GM12873 (cell line): ENCODE measurements at regions not wholly inside any gene's neighbourhood (a gene's known extent, or its start where the extent isn't known, plus 50 kb on each side); places are given as distances from the start of the nearest gene placed in this dataset.

Experiments
- TF ChIP-seq, protein P1 (sequence below): IDR thresholded peaks from 2 replicates; pipeline ENCODE4 v1.5.1; 2012; ENCODE audit warnings: low read depth, mild to moderate bottlenecking, moderate library complexity, low read length, control low read depth; ENCODE audit not compliant: insufficient read depth; ENCODE audit errors: missing control alignments

DNA sequence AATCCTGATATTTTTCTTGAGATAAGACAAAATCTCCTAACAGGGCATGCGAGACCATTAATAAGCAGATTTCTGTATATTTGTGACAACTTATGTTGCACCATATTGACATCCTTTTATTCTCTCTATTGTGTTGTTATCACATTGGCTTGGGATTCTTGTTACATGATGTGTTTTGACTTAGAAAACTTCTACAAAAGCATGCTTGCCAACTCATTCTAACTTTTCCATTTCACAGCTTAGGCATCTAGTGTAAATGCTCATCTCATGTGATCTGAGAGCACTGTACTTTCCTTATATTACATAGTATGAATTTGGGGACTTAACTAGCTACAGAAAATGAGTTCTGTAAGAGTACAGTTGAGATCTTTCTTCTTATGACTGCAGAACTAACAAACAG is 1040.7 kb upstream of the ADGRB3 start:
- TF ChIP-seq, protein P1, sequence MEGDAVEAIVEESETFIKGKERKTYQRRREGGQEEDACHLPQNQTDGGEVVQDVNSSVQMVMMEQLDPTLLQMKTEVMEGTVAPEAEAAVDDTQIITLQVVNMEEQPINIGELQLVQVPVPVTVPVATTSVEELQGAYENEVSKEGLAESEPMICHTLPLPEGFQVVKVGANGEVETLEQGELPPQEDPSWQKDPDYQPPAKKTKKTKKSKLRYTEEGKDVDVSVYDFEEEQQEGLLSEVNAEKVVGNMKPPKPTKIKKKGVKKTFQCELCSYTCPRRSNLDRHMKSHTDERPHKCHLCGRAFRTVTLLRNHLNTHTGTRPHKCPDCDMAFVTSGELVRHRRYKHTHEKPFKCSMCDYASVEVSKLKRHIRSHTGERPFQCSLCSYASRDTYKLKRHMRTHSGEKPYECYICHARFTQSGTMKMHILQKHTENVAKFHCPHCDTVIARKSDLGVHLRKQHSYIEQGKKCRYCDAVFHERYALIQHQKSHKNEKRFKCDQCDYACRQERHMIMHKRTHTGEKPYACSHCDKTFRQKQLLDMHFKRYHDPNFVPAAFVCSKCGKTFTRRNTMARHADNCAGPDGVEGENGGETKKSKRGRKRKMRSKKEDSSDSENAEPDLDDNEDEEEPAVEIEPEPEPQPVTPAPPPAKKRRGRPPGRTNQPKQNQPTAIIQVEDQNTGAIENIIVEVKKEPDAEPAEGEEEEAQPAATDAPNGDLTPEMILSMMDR: no peak

DNA sequence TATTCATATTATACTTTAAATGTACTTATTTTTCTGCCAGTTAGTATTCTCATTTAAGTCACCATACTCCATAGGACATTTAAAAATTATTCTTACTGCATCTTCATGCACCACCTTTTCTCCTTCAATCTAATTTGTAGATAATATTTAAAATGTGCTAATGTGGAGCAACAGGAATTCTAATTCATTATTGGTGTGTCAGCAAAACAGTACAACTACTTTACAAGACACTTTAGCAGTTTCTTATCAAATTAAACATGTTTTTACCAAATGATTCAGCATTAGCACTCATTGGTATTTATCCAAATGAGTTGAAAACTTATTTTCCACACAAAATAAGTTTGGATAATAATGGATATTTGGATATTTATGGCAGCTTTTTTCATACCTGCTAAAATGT is 1041.8 kb upstream of the ADGRB3 start:
- TF ChIP-seq, protein P1: no peak

DNA sequence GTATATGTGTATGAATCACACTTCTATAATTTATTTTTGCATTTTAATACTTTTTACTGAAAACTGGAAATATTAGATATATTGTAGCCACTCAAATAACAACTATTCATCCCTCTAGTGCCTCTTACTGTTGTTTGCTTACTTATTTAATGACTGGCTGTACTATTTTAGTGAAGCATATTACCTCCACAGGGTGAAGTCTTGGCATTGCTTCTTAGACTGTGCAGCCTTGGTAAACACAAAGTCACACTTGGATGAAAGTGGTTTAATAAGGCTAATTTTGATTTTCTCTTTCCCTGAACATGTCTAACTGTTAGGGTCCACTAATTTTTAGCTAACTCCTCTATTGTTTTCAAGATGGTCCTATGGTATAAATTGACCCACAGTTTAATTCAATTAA is 1043.2 kb upstream of the ADGRB3 start:
- TF ChIP-seq, protein P1: no peak

DNA sequence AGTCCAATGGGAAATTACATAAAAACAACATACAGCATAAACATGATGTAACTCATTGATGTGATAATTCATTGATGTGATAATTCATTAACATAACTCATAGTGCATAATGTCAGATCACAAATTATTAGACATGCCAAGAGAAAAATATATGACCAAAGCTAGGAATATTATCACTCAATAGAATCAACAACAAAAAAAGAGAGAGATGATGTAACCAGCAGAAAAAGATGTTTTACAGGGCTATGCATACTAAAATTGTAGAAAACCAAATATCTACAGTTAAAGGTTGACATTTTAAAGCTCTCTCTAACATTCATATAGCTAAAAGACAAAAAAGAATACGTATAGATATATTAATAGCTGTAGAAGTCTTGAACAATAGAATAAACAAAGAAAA is 1067.2 kb upstream of the ADGRB3 start:
- TF ChIP-seq, protein P1: no peak

DNA sequence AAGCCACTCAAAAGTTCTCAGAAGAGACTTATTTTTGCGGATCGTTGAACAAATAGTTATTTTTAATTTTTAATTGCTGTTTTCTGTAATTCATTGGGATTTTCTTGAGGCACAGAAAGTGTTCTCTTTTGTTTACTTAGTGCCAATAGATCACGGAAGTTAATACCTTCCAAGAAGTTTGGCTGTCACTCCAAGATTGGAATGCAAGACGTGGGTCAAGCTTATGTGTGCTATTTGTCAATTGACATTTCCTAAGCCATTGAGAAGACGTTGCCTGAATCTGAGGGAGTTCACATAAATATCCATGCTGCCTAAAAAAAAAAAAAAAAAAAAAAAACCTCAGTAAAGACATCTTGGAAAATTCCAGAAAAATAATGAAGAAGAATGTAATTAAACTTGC is 1071.4 kb upstream of the ADGRB3 start:
- TF ChIP-seq, protein P1: no peak

DNA sequence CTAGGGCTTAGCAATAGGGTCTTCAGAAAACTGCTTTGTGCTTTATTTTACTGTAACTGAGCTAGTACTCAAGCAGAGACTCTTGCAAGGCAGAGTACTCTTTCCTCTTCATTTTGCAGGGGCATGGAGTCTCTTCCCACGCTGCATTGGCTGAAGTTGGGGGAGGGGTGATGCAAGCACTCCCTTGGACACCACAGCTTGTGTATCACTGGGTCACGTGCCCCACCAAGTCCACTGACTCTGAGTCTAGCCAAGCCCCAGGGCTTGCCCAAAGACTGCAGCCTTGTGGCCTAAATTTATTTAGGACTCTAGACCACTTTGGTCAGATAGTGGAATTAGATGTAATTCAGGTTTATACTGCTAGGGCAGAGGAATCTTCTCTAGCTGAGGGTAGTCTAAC is 1075.0 kb upstream of the ADGRB3 start:
- TF ChIP-seq, protein P1: no peak

DNA sequence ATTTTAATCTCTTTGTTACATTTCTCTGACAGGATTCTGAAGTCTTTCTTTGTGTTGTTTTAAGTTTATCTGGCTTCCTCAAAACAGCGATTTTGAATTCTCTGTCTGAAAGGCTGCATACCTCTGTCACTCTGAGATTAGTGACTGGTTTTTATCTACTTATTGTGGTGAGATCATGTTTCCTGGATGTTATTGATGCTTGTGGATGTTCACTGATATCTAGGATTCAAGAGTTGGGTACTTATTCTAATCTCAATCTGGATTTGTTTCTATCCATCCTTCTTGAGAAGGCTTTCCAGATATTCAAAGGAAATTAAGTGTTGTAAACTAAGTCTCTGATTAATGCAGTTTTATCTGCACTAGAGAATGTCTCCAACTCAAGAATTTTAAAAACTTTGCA is 1076.1 kb upstream of the ADGRB3 start:
- TF ChIP-seq, protein P1: no peak
